Lower leg skin (tissue), 3 donors: ENCODE measurements at regions not wholly inside any gene's neighbourhood (a gene's known extent, or its start where the extent isn't known, plus 50 kb on each side); places are given as distances from the start of the nearest gene placed in this dataset.

Experiments
- CTCF ChIP-seq, 3 donors: fragments of 450-650 bp; IDR thresholded peaks; one replicate each; pipeline ENCODE4 v1.5.1; 2016; ENCODE audit warnings: antibody characterized with exemption in 3 of 3, mild to moderate bottlenecking in 3 of 3, moderate library complexity in 2 of 3
- POLR2A ChIP-seq, 2 donors: fragments of 450-650 bp; IDR thresholded peaks; one replicate each; pipeline ENCODE4 v1.6.1; 2016 to 2017; ENCODE audit warnings: antibody characterized with exemption in 2 of 2, mild to moderate bottlenecking in 1 of 2, moderate library complexity in 1 of 2

GRCh38 chr5:173792781-173793547 is 95.2 kb upstream of the CPEB4 start:
- TF ChIP-seq CTCF (IDR thresholded peaks at IDR 0.05): no peak
- no peak for TF ChIP-seq POLR2A (IDR thresholded peaks at IDR 0.05)
